Cardiac muscle cell (in vitro differentiated cells and primary cell): ENCODE measurements at regions not wholly inside any gene's neighbourhood (a gene's known extent, or its start where the extent isn't known, plus 50 kb on each side); places are given as distances from the start of the nearest gene placed in this dataset.
A peak's percentile ranks its signal among the peaks of the same experiment; 100 is the strongest.
"Not testable (repeated sequence)": the region's sequence is repeated elsewhere in the genome, so short reads cannot be mapped to it uniquely, and the experiment has no call there.

ENCODE experiments used
- DNase-seq, 2 donors: peaks; one replicate each; pipeline versions ENCODE4 v3.0.0 to v3.0.0-alpha.2; 2010 to 2017; ENCODE audit warnings: low read depth in 1 of 2, low spot score in 1 of 2
- H3K27ac ChIP-seq: fragments of 200-600 bp; sonication (generic); 2 replicates; pipeline ENCODE4 v1.5.1; 2016
- H3K27me3 ChIP-seq: fragments of 200-600 bp; sonication (generic); 2 replicates; pipeline ENCODE4 v1.6.0; 2016; ENCODE audit warnings: control low read depth
- H3K36me3 ChIP-seq: fragments of 200-600 bp; sonication (generic); 2 replicates; pipeline ENCODE4 v1.5.1; 2016; ENCODE audit warnings: control low read depth
- H3K4me1 ChIP-seq: fragments of 200-600 bp; sonication (generic); 2 replicates; pipeline ENCODE4 v1.8.1; 2017; ENCODE audit warnings: low read depth, mild to moderate bottlenecking, mixed run types
- H3K4me3 ChIP-seq: fragments of 200-600 bp; sonication (generic); 2 replicates; pipeline ENCODE4 v1.5.1; 2016; ENCODE audit warnings: mild to moderate bottlenecking
- H3K9me3 ChIP-seq: fragments of 200-600 bp; sonication (generic); 2 replicates; pipeline ENCODE4 v1.5.1; 2017; ENCODE audit warnings: low read depth, mild to moderate bottlenecking, control low read depth
- TF ChIP-seq, protein P1 (sequence below): IDR thresholded peaks from 2 replicates; pipeline ENCODE4 v1.5.1; 2012; ENCODE audit warnings: low read depth, mild to moderate bottlenecking, low read length

GRCh38 chr19:28142258-28142657 lies 1070.7 kb downstream of the UQCRFS1 start:
- DNase-seq = no peak
- Histone ChIP-seq H3K36me3 (no peaks in the 10 kb centered on the region), H3K9me3 (no peaks in the 10 kb centered on the region), H3K27ac (no peak overlapping the region), H3K27me3 (peaks cover 35% of the 10 kb centered on the region), H3K4me3 (no peak overlapping the region), H3K4me1 (no peaks in the 10 kb centered on the region)
- TF ChIP-seq, protein P1, sequence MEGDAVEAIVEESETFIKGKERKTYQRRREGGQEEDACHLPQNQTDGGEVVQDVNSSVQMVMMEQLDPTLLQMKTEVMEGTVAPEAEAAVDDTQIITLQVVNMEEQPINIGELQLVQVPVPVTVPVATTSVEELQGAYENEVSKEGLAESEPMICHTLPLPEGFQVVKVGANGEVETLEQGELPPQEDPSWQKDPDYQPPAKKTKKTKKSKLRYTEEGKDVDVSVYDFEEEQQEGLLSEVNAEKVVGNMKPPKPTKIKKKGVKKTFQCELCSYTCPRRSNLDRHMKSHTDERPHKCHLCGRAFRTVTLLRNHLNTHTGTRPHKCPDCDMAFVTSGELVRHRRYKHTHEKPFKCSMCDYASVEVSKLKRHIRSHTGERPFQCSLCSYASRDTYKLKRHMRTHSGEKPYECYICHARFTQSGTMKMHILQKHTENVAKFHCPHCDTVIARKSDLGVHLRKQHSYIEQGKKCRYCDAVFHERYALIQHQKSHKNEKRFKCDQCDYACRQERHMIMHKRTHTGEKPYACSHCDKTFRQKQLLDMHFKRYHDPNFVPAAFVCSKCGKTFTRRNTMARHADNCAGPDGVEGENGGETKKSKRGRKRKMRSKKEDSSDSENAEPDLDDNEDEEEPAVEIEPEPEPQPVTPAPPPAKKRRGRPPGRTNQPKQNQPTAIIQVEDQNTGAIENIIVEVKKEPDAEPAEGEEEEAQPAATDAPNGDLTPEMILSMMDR = no peak

GRCh38 chr19:28140201-28140600 lies 1072.8 kb downstream of the UQCRFS1 start:
- H3K27ac ChIP-seq = no peak overlapping the region
- H3K36me3 ChIP-seq = no peaks in the 10 kb centered on the region
- TF ChIP-seq, protein P1 = no peak
- DNase-seq = no peak
- no peaks in the 10 kb centered on the region for H3K9me3 ChIP-seq
- peaks cover 17% of the 10 kb centered on the region for H3K27me3 ChIP-seq
- no peaks in the 10 kb centered on the region for H3K4me1 ChIP-seq
- no peak overlapping the region for H3K4me3 ChIP-seq

DNA sequence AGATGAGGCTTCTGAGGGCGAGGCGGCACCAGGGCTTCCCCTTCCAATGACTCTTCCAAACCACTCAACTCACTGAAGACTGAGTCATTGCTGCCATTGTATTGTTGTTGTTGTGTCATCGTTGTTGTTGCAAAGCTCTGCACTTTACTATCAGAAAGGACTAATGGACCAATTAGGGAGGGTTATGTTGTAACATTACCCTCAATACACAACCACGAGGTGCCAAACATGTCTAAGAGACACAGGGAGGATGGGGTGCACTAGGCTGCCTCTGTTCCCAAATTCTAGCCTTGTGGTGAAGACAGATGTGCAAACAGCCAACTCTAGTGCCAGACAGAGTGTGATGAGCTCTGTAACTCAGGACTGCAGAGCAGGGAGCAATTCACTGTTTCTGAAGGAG lies 1075.2 kb downstream of the UQCRFS1 start:
- Histone ChIP-seq H3K9me3 (no peaks in the 10 kb centered on the region), H3K36me3 (no peaks in the 10 kb centered on the region), H3K4me1 (peaks cover 9% of the 10 kb centered on the region), H3K4me3 (no peak overlapping the region), H3K27me3 (peaks cover 8% of the 10 kb centered on the region), H3K27ac (no peak overlapping the region)
- no peak for DNase-seq
- TF ChIP-seq, protein P1 = no peak

DNA sequence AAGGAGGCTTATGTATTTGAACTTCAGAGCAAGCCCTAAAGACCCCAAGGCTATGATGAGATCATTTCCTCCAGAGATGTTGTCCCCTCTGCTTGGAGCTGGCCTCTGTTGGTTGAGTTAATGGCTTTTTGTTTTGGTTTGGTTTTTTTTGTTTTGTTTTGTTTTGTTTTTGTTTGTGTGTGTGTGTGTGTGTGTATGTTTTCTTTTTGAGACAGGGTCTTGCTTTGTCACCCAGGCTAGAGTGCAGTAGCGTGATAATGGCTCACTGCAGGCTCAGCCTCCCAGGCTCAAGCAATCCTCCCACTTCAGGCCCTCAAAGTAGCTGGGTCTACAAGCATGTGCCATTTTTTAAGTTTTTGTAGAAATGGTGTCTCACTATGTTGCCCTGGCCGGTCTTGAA lies 1076.2 kb downstream of the UQCRFS1 start:
- no peak overlapping the region for H3K4me3 ChIP-seq
- DNase-seq = no peak
- peaks cover 14% of the 10 kb centered on the region for H3K4me1 ChIP-seq
- H3K36me3 ChIP-seq = no peaks in the 10 kb centered on the region
- TF ChIP-seq, protein P1 = no peak
- peaks cover 7% of the 10 kb centered on the region for H3K27me3 ChIP-seq
- no peaks in the 10 kb centered on the region for H3K9me3 ChIP-seq
- H3K27ac ChIP-seq = no peak overlapping the region

- DNase-seq = no peak
- TF ChIP-seq, protein P1 = no peak
- Histone ChIP-seq H3K27ac (no peak overlapping the region), H3K4me1 (peaks cover 24% of the 10 kb centered on the region), H3K27me3 (peaks cover 2% of the 10 kb centered on the region), H3K4me3 (no peak overlapping the region), H3K9me3 (no peaks in the 10 kb centered on the region), H3K36me3 (no peaks in the 10 kb centered on the region)
These were observed 1077.1 kb downstream of the UQCRFS1 start for GRCh38 chr19:28135825-28136224.

- DNase-seq = no peak
- peak overlapping the region; percentile 12 for H3K27ac ChIP-seq
These were observed 1078.6 kb downstream of the UQCRFS1 start for GRCh38 chr19:28134311-28134710.

DNA sequence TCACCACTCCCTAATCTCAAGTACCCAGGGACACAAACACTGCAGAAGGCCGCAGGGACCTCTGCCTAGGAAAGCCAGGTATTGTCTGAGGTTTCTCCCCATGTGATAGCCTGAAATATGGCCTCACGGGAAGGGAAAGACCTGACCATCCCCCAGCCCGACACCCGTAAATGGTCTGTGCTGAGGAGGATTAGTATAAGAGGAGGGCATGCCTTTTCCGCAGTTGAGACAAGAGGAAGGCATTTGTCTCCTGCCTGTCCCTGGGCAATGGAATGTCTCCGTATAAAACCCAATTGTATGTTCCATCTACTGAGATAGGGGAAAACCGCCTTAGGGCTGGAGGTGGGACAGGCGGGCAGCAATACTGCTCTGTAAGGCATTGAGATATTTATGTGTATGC lies 1082.1 kb downstream of the UQCRFS1 start:
- not testable (repeated sequence) for H3K4me3 ChIP-seq, H3K27me3 ChIP-seq, H3K9me3 ChIP-seq, H3K36me3 ChIP-seq
- peak in 1 of 2 donors; percentile 24 for DNase-seq
- peak overlapping the region; percentile 34 for H3K27ac ChIP-seq
- peaks cover 68% of the 10 kb centered on the region for H3K4me1 ChIP-seq

More at GRCh38 chr19:28134311-28134710, 1078.6 kb downstream of the UQCRFS1 start:
- TF ChIP-seq, protein P1 = no peak
- Histone ChIP-seq H3K9me3 (no peaks in the 10 kb centered on the region), H3K36me3 (no peaks in the 10 kb centered on the region), H3K4me1 (peaks cover 36% of the 10 kb centered on the region), H3K4me3 (no peak overlapping the region), H3K27me3 (peaks cover 2% of the 10 kb centered on the region)
